GM21423 (cell line): ENCODE measurements at regions not wholly inside any gene's neighbourhood (a gene's known extent, or its start where the extent isn't known, plus 50 kb on each side); places are given as distances from the start of the nearest gene placed in this dataset.
"Not testable (repeated sequence)": the region's sequence is repeated elsewhere in the genome, so short reads cannot be mapped to it uniquely, and the experiment has no call there.

ENCODE experiments used
- ATAC-seq: cut with Tn5 transposase; IDR thresholded peaks from one replicate; pipeline ENCODE4 v1.9.1; 2021; ENCODE audit warnings: mild to moderate bottlenecking, moderate library complexity; ENCODE audit not compliant: unreplicated experiment

GRCh38 chr16:29330623-29331022, 75.9 kb downstream of the NPIPB11 start:
- ATAC-seq: not testable (repeated sequence)

GRCh38 chr16:29328528-29328927, 78.0 kb downstream of the NPIPB11 start:
- ATAC-seq: not testable (repeated sequence)

GRCh38 chr16:29327631-29328408, 78.7 kb downstream of the NPIPB11 start:
- ATAC-seq: not testable (repeated sequence)

GRCh38 chr16:29326164-29327125, 80.1 kb downstream of the NPIPB11 start:
- not testable (repeated sequence) for ATAC-seq

GRCh38 chr16:29323725-29324124, 82.8 kb downstream of the NPIPB11 start:
- not testable (repeated sequence) for ATAC-seq

GRCh38 chr16:29321585-29321984, 84.9 kb downstream of the NPIPB11 start:
- no peak for ATAC-seq

GRCh38 chr16:29321000-29321393, 85.5 kb downstream of the NPIPB11 start:
- no peak for ATAC-seq

- ATAC-seq: no peak
Observed at GRCh38 chr16:29320274-29320999, 86.1 kb downstream of the NPIPB11 start.

GRCh38 chr16:29319726-29320125, 86.8 kb downstream of the NPIPB11 start:
- no peak for ATAC-seq

GRCh38 chr16:29318561-29318968, 87.9 kb downstream of the NPIPB11 start:
- ATAC-seq: not testable (repeated sequence)

GRCh38 chr16:29318037-29318436, 88.5 kb downstream of the NPIPB11 start:
- ATAC-seq: no peak

GRCh38 chr16:29317269-29317668, 89.2 kb downstream of the NPIPB11 start:
- ATAC-seq: no peak

GRCh38 chr16:29316761-29317183, 89.7 kb downstream of the NPIPB11 start:
- ATAC-seq: no peak

GRCh38 chr16:29315916-29316517, 90.5 kb downstream of the NPIPB11 start:
- ATAC-seq: no peak

- ATAC-seq: no peak
Observed at GRCh38 chr16:29315046-29315445, 91.5 kb downstream of the NPIPB11 start.

GRCh38 chr16:29314292-29314934, 92.1 kb downstream of the NPIPB11 start:
- ATAC-seq: no peak

GRCh38 chr16:29313559-29314048, 92.9 kb downstream of the NPIPB11 start:
- ATAC-seq: no peak

GRCh38 chr16:29312835-29313558, 93.5 kb downstream of the NPIPB11 start:
- ATAC-seq: no peak

GRCh38 chr16:29312345-29312675, 94.2 kb downstream of the NPIPB11 start:
- ATAC-seq: not testable (repeated sequence)
